ENCODE measurements at regions not wholly inside any gene's neighbourhood (a gene's known extent, or its start where the extent isn't known, plus 50 kb on each side); places are given as distances from the start of the nearest gene placed in this dataset.

- H3K27me3 ChIP-seq (ENCODE audit: low read depth, low read length), result no peaks in the 10 kb centered on the region
- no peaks in the 10 kb centered on the region for H3K36me3 ChIP-seq (ENCODE audit: control insufficient read depth in 1 of 2, insufficient read depth in 2 of 2, low read length in 2 of 2)
- no peak overlapping the region for H3K4me3 ChIP-seq (ENCODE audit: low read depth in 1 of 2, low read length in 2 of 2)
- H3K4me1 ChIP-seq (ENCODE audit: control insufficient read depth in 1 of 2, insufficient read depth in 2 of 2, low read length in 2 of 2), result no peaks in the 10 kb centered on the region
- peaks cover 0 to 2% of the 10 kb centered on the region in 2 donors for H3K9me3 ChIP-seq (ENCODE audit: control insufficient read depth in 1 of 2, low read length in 2 of 2)
- H3K27ac ChIP-seq (ENCODE audit: low read length), result no peak overlapping the region
These were observed 528.6 kb downstream of the BRD1 start for GRCh38 chr22:49298834-49299750.

- H3K9me3 ChIP-seq (ENCODE audit: control insufficient read depth in 1 of 2, low read length in 2 of 2), result peaks cover 0 to 9% of the 10 kb centered on the region in 2 donors
- no peaks in the 10 kb centered on the region for H3K27me3 ChIP-seq (ENCODE audit: low read depth, low read length)
- H3K36me3 ChIP-seq (ENCODE audit: control insufficient read depth in 1 of 2, insufficient read depth in 2 of 2, low read length in 2 of 2), result no peaks in the 10 kb centered on the region
- H3K4me1 ChIP-seq (ENCODE audit: control insufficient read depth in 1 of 2, insufficient read depth in 2 of 2, low read length in 2 of 2), result no peaks in the 10 kb centered on the region
- no peak overlapping the region for H3K27ac ChIP-seq (ENCODE audit: low read length)
- H3K4me3 ChIP-seq (ENCODE audit: low read depth in 1 of 2, low read length in 2 of 2), result no peak overlapping the region
These were observed 529.6 kb downstream of the BRD1 start for GRCh38 chr22:49297871-49298721.

DNA sequence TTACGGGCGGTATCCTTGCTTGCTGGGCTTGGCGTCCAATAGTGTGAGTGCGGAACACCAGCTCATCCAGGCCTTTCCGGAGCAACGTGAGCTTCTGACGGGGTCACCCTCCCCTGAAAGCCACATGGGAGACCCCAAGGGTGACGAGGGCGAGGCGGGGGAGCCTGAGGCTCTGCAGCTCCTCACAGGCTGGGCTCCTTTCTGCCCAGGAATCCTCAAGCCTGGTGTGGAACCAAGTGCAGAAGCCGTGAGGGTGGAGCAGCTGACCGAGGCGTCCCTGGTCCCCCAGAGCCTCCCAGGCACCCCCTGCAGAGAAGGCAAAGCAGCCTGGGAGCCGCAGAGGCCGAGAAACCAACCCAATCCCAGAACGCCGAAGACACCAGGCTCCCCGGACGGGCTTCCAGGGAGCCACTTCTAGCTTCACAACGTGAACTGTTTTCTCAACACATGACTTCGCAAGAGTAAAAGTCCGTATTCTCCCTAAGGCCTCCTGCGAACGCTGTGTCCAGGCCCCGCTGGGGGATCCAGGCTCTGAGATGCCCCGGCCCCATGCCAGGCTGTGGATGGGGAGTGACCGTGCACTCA lies 530.3 kb downstream of the BRD1 start:
- no peak overlapping the region for H3K4me3 ChIP-seq (ENCODE audit: low read depth in 1 of 2, low read length in 2 of 2)
- H3K4me1 ChIP-seq (ENCODE audit: control insufficient read depth in 1 of 2, insufficient read depth in 2 of 2, low read length in 2 of 2), result no peaks in the 10 kb centered on the region
- H3K27me3 ChIP-seq (ENCODE audit: low read depth, low read length), result no peaks in the 10 kb centered on the region
- H3K36me3 ChIP-seq (ENCODE audit: control insufficient read depth in 1 of 2, insufficient read depth in 2 of 2, low read length in 2 of 2), result no peaks in the 10 kb centered on the region
- no peak overlapping the region for H3K27ac ChIP-seq (ENCODE audit: low read length)
- peaks cover 0 to 11% of the 10 kb centered on the region in 2 donors for H3K9me3 ChIP-seq (ENCODE audit: control insufficient read depth in 1 of 2, low read length in 2 of 2)

DNA sequence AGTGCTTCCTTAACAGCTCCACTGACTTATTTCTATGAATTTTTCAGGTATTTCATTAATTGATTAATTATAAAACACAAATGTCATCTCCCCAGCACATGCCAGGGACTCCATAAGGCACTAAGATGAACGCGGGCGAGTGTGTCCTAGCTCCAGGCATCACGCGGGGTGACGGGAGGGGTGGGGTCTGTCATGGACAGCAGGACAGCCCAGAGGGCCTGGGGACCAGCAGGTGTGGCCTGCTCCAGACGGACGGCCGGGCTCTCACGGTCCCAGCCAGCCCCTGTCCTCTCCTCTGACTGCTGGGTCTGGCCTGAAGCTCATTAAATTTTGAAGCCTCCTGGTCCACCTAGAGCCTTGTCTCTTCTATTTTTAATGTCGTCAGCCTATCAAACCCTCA lies 531.1 kb downstream of the BRD1 start:
- Histone ChIP-seq H3K27ac (ENCODE audit: low read length) (no peak overlapping the region), H3K9me3 (ENCODE audit: control insufficient read depth in 1 of 2, low read length in 2 of 2) (peaks cover 0 to 11% of the 10 kb centered on the region in 2 donors), H3K4me1 (ENCODE audit: control insufficient read depth in 1 of 2, insufficient read depth in 2 of 2, low read length in 2 of 2) (no peaks in the 10 kb centered on the region), H3K27me3 (ENCODE audit: low read depth, low read length) (no peaks in the 10 kb centered on the region), H3K36me3 (ENCODE audit: control insufficient read depth in 1 of 2, insufficient read depth in 2 of 2, low read length in 2 of 2) (no peaks in the 10 kb centered on the region), H3K4me3 (ENCODE audit: low read depth in 1 of 2, low read length in 2 of 2) (no peak overlapping the region)

GRCh38 chr22:49295851-49296560 lies 531.7 kb downstream of the BRD1 start:
- Histone ChIP-seq H3K36me3 (ENCODE audit: control insufficient read depth in 1 of 2, insufficient read depth in 2 of 2, low read length in 2 of 2) (no peaks in the 10 kb centered on the region), H3K9me3 (ENCODE audit: control insufficient read depth in 1 of 2, low read length in 2 of 2) (peaks cover 0 to 11% of the 10 kb centered on the region in 2 donors), H3K27me3 (ENCODE audit: low read depth, low read length) (no peaks in the 10 kb centered on the region), H3K4me1 (ENCODE audit: control insufficient read depth in 1 of 2, insufficient read depth in 2 of 2, low read length in 2 of 2) (no peaks in the 10 kb centered on the region), H3K4me3 (ENCODE audit: low read depth in 1 of 2, low read length in 2 of 2) (no peak overlapping the region), H3K27ac (ENCODE audit: low read length) (no peak overlapping the region)

DNA sequence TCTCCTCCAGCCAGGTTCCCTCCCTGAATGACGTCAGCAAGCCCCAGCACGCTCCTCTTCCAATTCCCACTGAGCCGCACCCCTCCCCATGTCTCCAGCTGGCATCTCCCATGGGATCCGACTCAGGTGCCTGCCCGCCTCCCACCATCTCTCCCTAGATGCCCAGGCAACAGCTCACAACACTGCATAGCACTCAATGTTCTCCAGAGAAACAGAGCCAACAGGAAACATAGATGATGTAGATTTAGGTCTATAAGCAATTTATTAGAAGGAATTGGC lies 532.3 kb downstream of the BRD1 start:
- no peaks in the 10 kb centered on the region for H3K4me1 ChIP-seq (ENCODE audit: control insufficient read depth in 1 of 2, insufficient read depth in 2 of 2, low read length in 2 of 2)
- H3K27me3 ChIP-seq (ENCODE audit: low read depth, low read length), result no peaks in the 10 kb centered on the region
- H3K9me3 ChIP-seq (ENCODE audit: control insufficient read depth in 1 of 2, low read length in 2 of 2), result peaks cover 0 to 11% of the 10 kb centered on the region in 2 donors
- no peak overlapping the region for H3K27ac ChIP-seq (ENCODE audit: low read length)
- H3K4me3 ChIP-seq (ENCODE audit: low read depth in 1 of 2, low read length in 2 of 2), result no peak overlapping the region
- H3K36me3 ChIP-seq (ENCODE audit: control insufficient read depth in 1 of 2, insufficient read depth in 2 of 2, low read length in 2 of 2), result no peaks in the 10 kb centered on the region

DNA sequence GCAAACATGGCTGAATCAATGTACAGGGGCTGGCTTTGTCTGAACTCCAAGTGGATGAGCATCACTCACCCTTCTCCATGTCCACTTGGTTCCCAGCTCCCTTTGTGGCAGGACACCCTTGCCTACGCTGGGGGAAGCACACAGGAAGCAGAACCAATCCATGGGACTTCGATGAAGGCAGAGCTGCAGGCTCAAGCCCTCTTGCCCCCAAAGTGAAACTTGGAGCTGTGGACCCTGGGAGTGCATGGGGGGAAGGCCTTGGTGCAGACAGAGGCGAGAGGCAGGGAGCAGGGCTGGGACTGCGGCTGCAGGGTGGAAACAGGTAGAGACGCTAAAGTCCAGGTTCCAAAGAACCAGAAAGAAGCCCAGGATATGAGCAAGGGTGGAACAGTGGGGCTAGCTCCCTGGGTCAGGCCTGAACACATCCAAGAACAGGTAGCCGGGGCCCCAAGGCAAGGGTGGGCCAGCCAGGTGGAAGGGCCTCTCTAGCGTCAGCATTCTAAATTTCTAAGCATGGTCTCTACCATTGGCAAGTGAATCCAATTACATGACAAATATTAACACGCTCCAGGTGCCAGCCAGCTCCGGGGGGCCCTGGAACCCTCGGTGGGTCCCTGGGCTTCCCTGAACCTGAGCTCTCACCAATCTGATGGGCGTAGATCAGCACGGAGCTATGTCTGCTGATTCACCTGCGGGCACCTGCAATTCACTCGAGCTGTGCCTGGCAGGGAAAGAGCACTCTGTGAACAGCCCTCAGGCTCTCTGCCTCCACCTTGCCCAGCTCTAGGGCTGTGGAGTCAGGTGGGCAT lies 532.8 kb downstream of the BRD1 start:
- no peak overlapping the region for H3K4me3 ChIP-seq (ENCODE audit: low read depth in 1 of 2, low read length in 2 of 2)
- H3K9me3 ChIP-seq (ENCODE audit: control insufficient read depth in 1 of 2, low read length in 2 of 2), result peaks cover 0 to 11% of the 10 kb centered on the region in 2 donors
- no peaks in the 10 kb centered on the region for H3K27me3 ChIP-seq (ENCODE audit: low read depth, low read length)
- H3K27ac ChIP-seq (ENCODE audit: low read length), result no peak overlapping the region
- H3K4me1 ChIP-seq (ENCODE audit: control insufficient read depth in 1 of 2, insufficient read depth in 2 of 2, low read length in 2 of 2), result no peaks in the 10 kb centered on the region
- H3K36me3 ChIP-seq (ENCODE audit: control insufficient read depth in 1 of 2, insufficient read depth in 2 of 2, low read length in 2 of 2), result no peaks in the 10 kb centered on the region

GRCh38 chr22:49292909-49293308 lies 534.8 kb downstream of the BRD1 start:
- no peak overlapping the region for H3K4me3 ChIP-seq (ENCODE audit: low read depth in 1 of 2, low read length in 2 of 2)

GRCh38 chr22:49291781-49292180 lies 535.9 kb downstream of the BRD1 start:
- Histone ChIP-seq H3K27me3 (ENCODE audit: low read depth, low read length) (no peaks in the 10 kb centered on the region), H3K9me3 (ENCODE audit: control insufficient read depth in 1 of 2, low read length in 2 of 2) (peaks cover 0 to 11% of the 10 kb centered on the region in 2 donors), H3K4me1 (ENCODE audit: control insufficient read depth in 1 of 2, insufficient read depth in 2 of 2, low read length in 2 of 2) (no peaks in the 10 kb centered on the region), H3K36me3 (ENCODE audit: control insufficient read depth in 1 of 2, insufficient read depth in 2 of 2, low read length in 2 of 2) (no peaks in the 10 kb centered on the region), H3K27ac (ENCODE audit: low read length) (no peak overlapping the region), H3K4me3 (ENCODE audit: low read depth in 1 of 2, low read length in 2 of 2) (no peak overlapping the region)

More at GRCh38 chr22:49292909-49293308, 534.8 kb downstream of the BRD1 start:
- Histone ChIP-seq H3K36me3 (ENCODE audit: control insufficient read depth in 1 of 2, insufficient read depth in 2 of 2, low read length in 2 of 2) (no peaks in the 10 kb centered on the region), H3K4me1 (ENCODE audit: control insufficient read depth in 1 of 2, insufficient read depth in 2 of 2, low read length in 2 of 2) (no peaks in the 10 kb centered on the region), H3K9me3 (ENCODE audit: control insufficient read depth in 1 of 2, low read length in 2 of 2) (peaks cover 0 to 11% of the 10 kb centered on the region in 2 donors), H3K27ac (ENCODE audit: low read length) (no peak overlapping the region), H3K27me3 (ENCODE audit: low read depth, low read length) (no peaks in the 10 kb centered on the region)

GRCh38 chr22:49291169-49291568 lies 536.5 kb downstream of the BRD1 start:
- Histone ChIP-seq H3K4me3 (ENCODE audit: low read depth in 1 of 2, low read length in 2 of 2) (no peak overlapping the region), H3K9me3 (ENCODE audit: control insufficient read depth in 1 of 2, low read length in 2 of 2) (peaks cover 0 to 11% of the 10 kb centered on the region in 2 donors), H3K27me3 (ENCODE audit: low read depth, low read length) (no peaks in the 10 kb centered on the region), H3K36me3 (ENCODE audit: control insufficient read depth in 1 of 2, insufficient read depth in 2 of 2, low read length in 2 of 2) (no peaks in the 10 kb centered on the region), H3K27ac (ENCODE audit: low read length) (no peak overlapping the region), H3K4me1 (ENCODE audit: control insufficient read depth in 1 of 2, insufficient read depth in 2 of 2, low read length in 2 of 2) (no peaks in the 10 kb centered on the region)

Measured in muscle layer of duodenum (tissue), 2 donors.